Activated CD8-positive, alpha-beta memory T cell treated with anti-CD3 and anti-CD28 coated beads, Interleukin-2, amount 50 U/mL, for 1 hour (primary cell): ENCODE measurements at regions not wholly inside any gene's neighbourhood (a gene's known extent, or its start where the extent isn't known, plus 50 kb on each side); places are given as distances from the start of the nearest gene placed in this dataset.
"Not testable (repeated sequence)": the region's sequence is repeated elsewhere in the genome, so short reads cannot be mapped to it uniquely, and the experiment has no call there.

Experiments
- DNase-seq: peaks from one replicate; pipeline ENCODE4 v3.0.0-alpha.2; 2020; ENCODE audit errors: extremely low read depth

DNA sequence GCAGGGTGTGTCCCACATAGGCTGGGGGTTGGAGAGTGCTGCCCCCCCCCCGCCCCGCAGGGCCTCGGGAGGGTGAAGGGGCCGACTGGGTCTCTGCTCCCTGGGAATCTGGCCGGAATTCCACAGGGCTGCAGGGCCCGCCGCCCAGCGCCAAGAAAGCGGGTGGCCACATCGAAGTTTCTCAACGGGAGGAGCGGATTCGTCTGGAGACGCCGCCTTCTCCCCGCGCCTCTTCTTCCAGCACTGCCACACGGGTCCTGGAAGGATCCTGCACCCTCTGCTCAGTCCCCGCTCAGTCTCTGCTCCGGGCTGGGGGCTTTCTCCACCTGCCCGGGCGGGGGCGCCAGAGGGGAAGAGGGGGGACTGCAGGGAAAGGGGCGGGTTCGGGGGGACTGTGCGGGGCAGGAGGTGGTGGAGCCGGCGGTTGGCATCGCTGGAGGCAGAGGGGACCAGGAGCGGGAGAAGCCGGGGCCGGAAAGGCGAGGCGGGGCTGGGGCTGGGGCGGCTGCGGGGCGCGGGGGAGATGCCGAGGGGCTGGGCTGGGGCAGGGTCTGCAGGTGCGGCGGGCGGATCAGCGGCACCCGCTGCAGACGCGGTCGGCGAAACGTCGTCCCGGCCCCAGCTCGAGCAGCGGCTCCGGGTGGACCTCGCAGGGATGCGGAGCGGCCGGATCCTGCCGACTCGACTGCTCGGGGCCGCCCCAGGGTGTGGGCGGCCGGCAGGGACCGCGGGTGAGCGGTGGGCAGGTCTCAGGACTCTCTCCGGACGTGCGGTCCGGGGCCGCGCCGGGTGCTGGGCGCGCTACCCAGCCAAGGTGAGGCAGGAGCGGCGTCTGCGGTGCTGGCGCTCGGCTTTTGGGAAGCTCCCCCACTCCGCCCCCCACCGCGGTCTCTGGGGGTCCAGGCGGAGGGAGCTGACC, 811.4 kb upstream of the TMEM132C start:
- DNase-seq, result no peak

- no peak for DNase-seq
Observed at GRCh38 chr12:127457726-127458125, 809.2 kb upstream of the TMEM132C start.

- no peak for DNase-seq
Observed at GRCh38 chr12:127459166-127459565, 807.8 kb upstream of the TMEM132C start.

- no peak for DNase-seq
Observed at GRCh38 chr12:127459687-127460086, 807.3 kb upstream of the TMEM132C start.

DNA sequence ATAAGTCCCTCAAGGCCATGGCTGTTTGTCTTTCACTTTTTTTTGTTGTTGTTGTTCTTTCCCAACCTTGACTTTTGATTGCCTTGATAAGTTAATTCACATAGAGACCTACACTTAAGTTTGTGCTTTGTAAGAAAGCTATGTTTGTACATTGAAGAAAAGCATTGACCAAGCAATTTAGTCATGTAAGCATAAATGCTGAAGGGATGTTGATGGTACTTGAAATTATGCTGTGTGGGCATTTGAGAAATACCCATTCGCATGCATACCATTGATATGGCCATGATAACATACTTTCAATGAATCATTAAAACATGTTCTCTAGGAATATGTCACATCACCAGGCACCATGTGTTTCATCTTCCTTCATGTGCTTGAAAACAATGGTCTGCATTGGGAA, 803.7 kb upstream of the TMEM132C start:
- DNase-seq, result no peak

- no peak for DNase-seq
Observed at GRCh38 chr12:127469331-127469730, 797.6 kb upstream of the TMEM132C start.

DNA sequence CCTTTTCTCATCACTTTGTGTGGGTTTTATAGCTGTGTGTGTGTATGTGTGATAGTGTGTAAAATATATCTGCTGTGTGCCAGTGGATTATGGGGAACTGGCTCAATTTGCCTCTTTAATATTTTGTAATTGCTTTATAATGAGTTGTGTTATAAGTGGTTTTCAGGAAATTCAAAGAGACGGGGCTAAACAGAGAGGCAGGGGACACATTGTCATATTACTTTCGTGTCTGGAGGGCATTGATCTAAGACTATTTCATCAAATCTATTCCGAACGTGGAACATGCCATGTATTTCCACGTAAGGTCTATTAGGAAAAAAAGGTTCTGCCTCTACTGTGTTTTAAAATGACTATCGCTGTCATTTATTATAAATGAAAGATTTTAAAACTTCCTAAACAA, 793.2 kb upstream of the TMEM132C start:
- no peak for DNase-seq

GRCh38 chr12:127479256-127479655, 787.7 kb upstream of the TMEM132C start:
- DNase-seq, result no peak

DNA sequence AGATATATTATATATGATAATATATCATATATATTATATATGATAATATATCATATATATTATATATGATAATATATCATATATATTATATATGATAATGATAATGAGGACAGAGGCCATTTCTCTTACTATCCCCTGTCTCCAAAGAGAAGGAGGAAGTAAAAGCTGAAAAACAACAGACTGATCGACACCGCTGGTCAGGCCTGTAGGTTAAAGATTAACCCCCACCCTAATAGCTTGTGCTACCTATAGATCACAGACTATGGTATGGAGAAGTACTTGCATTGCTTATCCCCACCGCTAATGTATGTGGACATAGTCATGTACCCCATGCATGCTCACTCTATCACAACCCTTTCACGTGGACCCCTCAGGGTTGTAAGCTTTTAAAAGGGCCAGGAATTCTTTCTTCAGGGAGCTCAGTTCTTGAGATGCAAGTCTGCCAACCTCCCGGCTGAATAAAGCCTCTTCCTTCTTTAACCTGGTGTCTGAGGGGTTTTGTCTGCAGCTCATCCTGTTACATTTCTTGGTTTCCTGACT, 786.1 kb upstream of the TMEM132C start:
- DNase-seq, result no peak

DNA sequence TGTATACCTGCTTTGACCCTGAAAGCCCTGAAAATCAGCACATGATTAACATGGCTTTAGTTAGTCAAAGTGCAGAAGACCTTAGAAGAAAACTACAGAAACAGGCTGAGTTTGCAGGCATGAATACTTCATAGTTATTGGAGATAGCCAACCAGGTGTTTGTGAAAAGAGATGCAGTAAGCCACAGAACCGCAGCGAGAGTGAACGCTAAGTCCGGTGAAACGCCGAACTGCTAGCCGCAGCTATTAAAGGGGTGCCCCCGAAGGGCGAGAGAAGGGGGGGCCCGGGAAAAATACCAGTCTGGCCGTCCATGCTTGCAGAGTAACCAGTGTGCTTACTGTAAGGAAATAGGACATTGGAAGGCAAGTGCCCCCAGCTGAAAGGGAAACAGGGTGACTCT, 784.0 kb upstream of the TMEM132C start:
- no peak for DNase-seq

GRCh38 chr12:127485528-127485927, 781.4 kb upstream of the TMEM132C start:
- no peak for DNase-seq

DNA sequence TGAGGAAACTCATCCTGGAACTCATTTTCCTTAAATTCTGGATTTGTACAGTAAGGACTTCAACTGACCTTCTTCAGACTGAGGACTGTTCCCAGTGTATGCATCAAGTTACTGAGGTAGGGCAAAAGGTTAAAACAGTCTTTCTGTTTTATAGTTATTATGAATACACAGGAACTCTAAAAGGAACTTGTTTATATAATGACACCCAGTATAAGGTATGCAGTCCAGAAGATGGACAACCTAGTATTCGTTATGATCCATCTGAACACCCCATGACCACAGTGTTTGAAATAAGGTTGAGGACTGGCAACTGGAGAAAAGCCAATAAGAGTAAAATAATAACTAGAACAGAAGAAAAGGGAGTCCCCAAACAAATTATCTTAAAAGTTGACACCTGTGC, 779.9 kb upstream of the TMEM132C start:
- DNase-seq, result no peak

DNA sequence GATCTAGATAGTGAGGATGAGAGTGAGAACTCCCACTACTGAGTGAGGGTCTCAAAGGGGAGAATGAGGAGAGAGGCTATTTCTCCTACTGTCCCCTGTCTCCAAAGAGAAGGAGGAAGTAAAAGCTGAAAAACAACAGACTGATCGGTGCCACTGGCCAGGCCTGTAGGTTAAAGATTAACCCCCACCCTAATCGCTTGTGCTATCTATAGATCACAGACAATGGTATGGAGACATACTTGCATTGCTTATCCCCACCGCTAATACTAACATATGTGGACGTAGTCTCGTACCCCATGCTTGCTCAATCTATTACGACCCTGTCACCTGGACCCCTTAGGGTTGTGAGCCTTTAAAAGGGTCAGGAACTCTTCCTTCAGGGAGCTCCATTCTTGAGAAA, 777.9 kb upstream of the TMEM132C start:
- no peak for DNase-seq

GRCh38 chr12:127494961-127495915, 771.7 kb upstream of the TMEM132C start:
- no peak for DNase-seq

DNA sequence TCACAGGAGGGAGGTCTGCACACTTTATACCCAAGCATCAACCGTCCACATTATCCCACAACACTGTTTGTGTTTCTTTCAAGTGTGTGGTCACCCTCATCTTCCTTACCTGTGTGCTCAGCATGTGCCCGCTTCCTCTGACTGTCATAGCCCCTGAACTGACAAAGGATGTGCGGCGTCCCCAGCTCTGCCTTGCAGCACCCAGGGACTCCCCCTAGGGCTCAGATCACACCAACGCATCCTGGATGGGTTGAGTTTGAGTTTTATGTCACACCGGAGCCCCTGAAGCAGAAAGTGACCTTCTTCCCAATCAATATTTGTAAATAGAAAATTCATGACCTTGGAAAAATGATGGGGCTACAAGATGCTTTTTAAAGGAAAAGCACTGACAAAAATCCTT, 770.7 kb upstream of the TMEM132C start:
- no peak for DNase-seq

- DNase-seq, result no peak
Observed at GRCh38 chr12:127500512-127501035, 766.4 kb upstream of the TMEM132C start.

- DNase-seq, result no peak
Observed at GRCh38 chr12:127501916-127502315, 765.1 kb upstream of the TMEM132C start.

DNA sequence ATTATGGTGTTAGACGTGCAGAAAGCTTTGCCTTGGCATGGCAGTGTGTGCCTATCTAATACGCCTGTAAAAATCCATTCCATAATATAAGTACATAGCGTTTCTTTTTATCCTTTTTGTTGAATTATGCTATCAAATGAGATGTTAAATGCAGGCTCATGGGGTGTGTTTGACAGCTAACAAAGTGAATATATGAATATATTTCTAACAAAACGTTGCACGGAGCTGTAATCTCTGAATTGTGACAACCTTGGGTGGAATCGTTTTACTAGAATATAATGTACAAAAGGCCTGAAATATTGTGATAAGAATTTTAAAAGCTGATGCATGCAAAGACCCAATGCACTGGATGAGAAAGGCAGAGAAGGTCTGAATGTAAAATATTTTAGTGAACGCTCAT, 763.7 kb upstream of the TMEM132C start:
- DNase-seq, result no peak

DNA sequence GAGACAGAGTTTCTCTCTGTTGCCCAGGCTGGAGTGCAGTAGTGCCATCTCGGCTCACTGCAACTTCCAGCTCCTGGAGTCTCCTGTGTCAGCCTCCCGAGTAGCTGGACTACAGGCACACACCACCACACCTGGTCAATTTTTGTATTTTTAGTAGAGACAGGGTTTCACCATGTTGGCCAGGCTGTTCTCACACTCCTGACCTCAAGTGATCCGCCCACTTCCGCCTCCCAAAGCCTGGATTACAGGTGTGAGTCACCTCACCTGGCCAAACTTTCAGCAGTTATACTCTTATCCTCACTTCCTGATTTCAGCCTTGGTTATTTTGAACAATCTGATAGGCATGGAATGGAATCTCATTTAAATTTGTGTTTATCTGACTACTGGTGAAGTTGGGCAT, 763.0 kb upstream of the TMEM132C start:
- DNase-seq, result not testable (repeated sequence)

GRCh38 chr12:127504874-127505273, 762.1 kb upstream of the TMEM132C start:
- DNase-seq, result no peak

- no peak for DNase-seq
Observed at GRCh38 chr12:127507341-127507740, 759.6 kb upstream of the TMEM132C start.
